IMR-90 (cell line): ENCODE measurements at regions not wholly inside any gene's neighbourhood (a gene's known extent, or its start where the extent isn't known, plus 50 kb on each side); places are given as distances from the start of the nearest gene placed in this dataset.

Experiments
- ATAC-seq: fragments of 200-7000 bp; cut with Tn5 transposase; 2 replicates; pipeline ENCODE4 v1.9.1; 2020; ENCODE audit warnings: low read depth, mild to moderate bottlenecking, moderate library complexity
- BruUV-seq: library from RNA; stranded (reverse); fragments of 400-500 nt; replicated peaks from 2 replicates; lab custom pipeline; 2021; lab: Mats Ljungman, UMichigan
- CTCF ChIA-PET: fragments of 300-600 bp; formaldehyde crosslinking; extraction: SDS; loops from one replicate; lab custom pipeline; 2021; ENCODE audit warnings: antibody characterized with exemption; lab: Yijun Ruan, JAX
- POLR2A ChIA-PET: fragments of 300-600 bp; sonication (Branson Sonifier 250); formaldehyde crosslinking; loops from one replicate; lab custom pipeline; 2022; ENCODE audit warnings: antibody characterized with exemption; ENCODE audit not compliant: unreplicated experiment; lab: Charles Lee
- DNase-seq: peaks from one replicate; pipeline ENCODE4 v3.0.0; 2013
- H2AFZ ChIP-seq: replicated peaks from 2 replicates; pipeline ENCODE3; 2013; ENCODE audit warnings: low read length, mild to moderate bottlenecking; ENCODE audit not compliant: poor library complexity
- H2AK5ac ChIP-seq: 2 replicates; pipeline ENCODE4 v1.6.1; 2013; ENCODE audit warnings: low read depth, low read length, inconsistent platforms
- H2AK9ac ChIP-seq: replicated peaks from 2 replicates; pipeline ENCODE3; 2013; ENCODE audit warnings: mild to moderate bottlenecking, low read depth, low read length, moderate library complexity; ENCODE audit not compliant: poor library complexity
- H2BK120ac ChIP-seq: 2 replicates; pipeline ENCODE4 v1.6.1; 2013; ENCODE audit warnings: low read depth, low read length, inconsistent platforms
- H2BK15ac ChIP-seq: 3 replicates; pipeline ENCODE4 v1.6.1; 2013; ENCODE audit warnings: low read depth, low read length, inconsistent platforms
- H2BK20ac ChIP-seq: 2 replicates; pipeline ENCODE4 v1.6.1; 2013; ENCODE audit warnings: low read depth, mild to moderate bottlenecking, inconsistent platforms, low read length, moderate library complexity
- H2BK5ac ChIP-seq: 2 replicates; pipeline ENCODE4 v1.6.1; 2013; ENCODE audit warnings: mild to moderate bottlenecking, low read depth, low read length, inconsistent platforms; ENCODE audit not compliant: poor library complexity, severe bottlenecking
- H3K14ac ChIP-seq: replicated peaks from 2 replicates; pipeline ENCODE4 v1.6.1; 2013; ENCODE audit warnings: low read depth, low read length, inconsistent platforms
- H3K18ac ChIP-seq: 2 replicates; pipeline ENCODE4 v1.6.1; 2013; ENCODE audit warnings: low read depth, low read length, control low read depth
- H3K23ac ChIP-seq: 2 replicates; pipeline ENCODE4 v1.6.1; 2013; ENCODE audit warnings: low read depth, low read length, inconsistent platforms
- H3K27ac ChIP-seq: 2 replicates; pipeline ENCODE4 v1.5.1; 2013; ENCODE audit warnings: mild to moderate bottlenecking, control low read depth, low read length; ENCODE audit not compliant: insufficient read depth
- H3K27me3 ChIP-seq: 2 replicates; pipeline ENCODE4 v1.6.1; 2013; ENCODE audit warnings: low read length; ENCODE audit not compliant: control insufficient read depth, insufficient read depth
- H3K36me3 ChIP-seq: 2 replicates; pipeline ENCODE4 v1.6.1; 2013; ENCODE audit warnings: low read length, mixed read lengths; ENCODE audit not compliant: control insufficient read depth, insufficient read depth
- H3K4ac ChIP-seq: 2 replicates; pipeline ENCODE4 v1.6.1; 2013; ENCODE audit warnings: low read depth, low read length, inconsistent platforms
- H3K4me1 ChIP-seq: 2 replicates; pipeline ENCODE4 v1.6.1; 2013; ENCODE audit warnings: low read length, mixed read lengths; ENCODE audit not compliant: control insufficient read depth, insufficient read depth
- H3K4me2 ChIP-seq: 2 replicates; pipeline ENCODE4 v1.6.1; 2013; ENCODE audit warnings: low read depth, mild to moderate bottlenecking, control low read depth, low read length, moderate library complexity
- H3K4me3 ChIP-seq: 2 replicates; pipeline ENCODE4 v1.5.1; 2013; ENCODE audit warnings: low read depth, mild to moderate bottlenecking, control low read depth, low read length, moderate library complexity; ENCODE audit not compliant: insufficient read depth
- H3K56ac ChIP-seq: 2 replicates; pipeline ENCODE4 v1.6.1; 2013; ENCODE audit warnings: low read length, inconsistent platforms; ENCODE audit not compliant: insufficient read depth; ENCODE audit errors: extremely low read depth
- H3K79me1 ChIP-seq, 2 experiments: 2 replicates each; pipeline ENCODE4 v1.6.1; 2013; ENCODE audit warnings: low read length in 2 of 2, inconsistent platforms in 1 of 2, low read depth in 1 of 2
- H3K9ac ChIP-seq: 2 replicates; pipeline ENCODE4 v1.6.1; 2013; ENCODE audit warnings: low read depth, low read length, control low read depth
- H3K9me1 ChIP-seq: 2 replicates; pipeline ENCODE4 v1.6.1; 2013; ENCODE audit warnings: low read length, inconsistent platforms; ENCODE audit not compliant: insufficient read depth
- H3K9me3 ChIP-seq: 2 replicates; pipeline ENCODE4 v1.6.1; 2013; ENCODE audit warnings: low read length; ENCODE audit not compliant: control insufficient read depth, insufficient read depth
- H4K20me1 ChIP-seq: 2 replicates; pipeline ENCODE4 v1.6.1; 2013; ENCODE audit warnings: low read length, inconsistent platforms; ENCODE audit not compliant: insufficient read depth
- H4K5ac ChIP-seq: 2 replicates; pipeline ENCODE4 v1.6.1; 2013; ENCODE audit warnings: mild to moderate bottlenecking, low read depth, low read length, control low read depth
- H4K8ac ChIP-seq, 2 experiments: 2 replicates each; pipeline ENCODE4 v1.6.1; 2013; ENCODE audit warnings: low read depth in 2 of 2, low read length in 2 of 2, control low read depth in 1 of 2, inconsistent platforms in 1 of 2
- H4K91ac ChIP-seq: 2 replicates; pipeline ENCODE4 v1.6.1; 2013; ENCODE audit warnings: low read depth, low read length, inconsistent platforms; ENCODE audit not compliant: insufficient read depth
- BHLHE40 ChIP-seq: fragments of 150-350 bp; IDR thresholded peaks from 2 replicates; pipeline ENCODE4 v1.6.1; 2016; ENCODE audit warnings: mild to moderate bottlenecking, low read depth, low read length
- CEBPB ChIP-seq: IDR thresholded peaks from 2 replicates; pipeline ENCODE4 v1.6.1; 2012; ENCODE audit warnings: low read depth, low read length, improper control_type of control experiment
- CHD1 ChIP-seq: IDR thresholded peaks from 2 replicates; pipeline ENCODE4 v1.6.1; 2012; ENCODE audit warnings: low read depth, low read length, improper control_type of control experiment
- FOS ChIP-seq: fragments of 150-350 bp; IDR thresholded peaks from 2 replicates; pipeline ENCODE4 v1.6.1; 2016; ENCODE audit warnings: low read depth, low read length
- MAFK ChIP-seq: IDR thresholded peaks from 2 replicates; pipeline ENCODE4 v1.6.1; 2012; ENCODE audit warnings: low read depth, low read length, improper control_type of control experiment
- MAZ ChIP-seq: IDR thresholded peaks from 2 replicates; pipeline ENCODE4 v1.6.1; 2012; ENCODE audit warnings: low read depth, mild to moderate bottlenecking, low read length, improper control_type of control experiment, moderate library complexity, borderline replicate concordance
- NFE2L2 ChIP-seq: fragments of 150-350 bp; IDR thresholded peaks from 2 replicates; pipeline ENCODE4 v1.6.1; 2016; ENCODE audit warnings: low read depth, mild to moderate bottlenecking, low read length
- RFX5 ChIP-seq: IDR thresholded peaks from 2 replicates; pipeline ENCODE4 v1.8.0; 2012; ENCODE audit warnings: low read depth, mild to moderate bottlenecking, low read length, moderate library complexity
- SMC3 ChIP-seq: fragments of 150-350 bp; IDR thresholded peaks from 2 replicates; pipeline ENCODE4 v1.6.1; 2016; ENCODE audit warnings: low read depth, mild to moderate bottlenecking, antibody characterized with exemption, low read length, moderate library complexity
- USF2 ChIP-seq: fragments of 150-350 bp; IDR thresholded peaks from 2 replicates; pipeline ENCODE4 v1.6.1; 2017; ENCODE audit warnings: mild to moderate bottlenecking, antibody characterized with exemption, low read length, low read depth
- WGBS, 2 experiments: methylation state at CpG; one replicate each; pipeline versions ENCODE4 v1.1.5 to v1.1.7; 2013; ENCODE audit warnings: missing lambda C conversion rate in 2 of 2; ENCODE audit not compliant: insufficient read length in 1 of 2; ENCODE audit errors: extremely low coverage in 2 of 2; 5-methylcytosine and 5-hydroxymethylcytosine counted together
- dilution Hi-C: fragments of 300-500 bp; cut with HindIII; formaldehyde crosslinking; loops from one replicate; pipeline ENCODE4 v1.14.3; 2018; ENCODE audit warnings: low sequenced_read_pairs; ENCODE audit not compliant: unreplicated experiment
- in situ Hi-C: fragments of 300-500 bp; cut with MboI; formaldehyde crosslinking; loops from 3 replicates; pipeline ENCODE4 v1.14.3; 2019; ENCODE audit warnings: low sequenced_read_pairs, inconsistent platforms, mixed read lengths
- intact Hi-C: fragments of 100-400 bp; cut with micrococcal nuclease; formaldehyde crosslinking; loops from 2 replicates; pipeline ENCODE4 v1.10.0; 2022
- TF ChIP-seq, protein P1 (sequence below): fragments of 150-350 bp; IDR thresholded peaks from 2 replicates; pipeline ENCODE4 v1.6.1; 2016; ENCODE audit warnings: low read depth, mild to moderate bottlenecking, low read length, moderate library complexity, borderline replicate concordance

GRCh38 chr1:5619469-5619868, 372.8 kb downstream of the NPHP4 start:
- no peak overlapping the region for H3K4me3 ChIP-seq
- in situ Hi-C loops = no loop called here
- no peak overlapping the region for H3K18ac ChIP-seq
- no peak overlapping the region for H3K9ac ChIP-seq
- H3K27ac ChIP-seq = no peak overlapping the region
- H3K27me3 ChIP-seq = no peaks in the 10 kb centered on the region
- no peak overlapping the region for H3K56ac ChIP-seq
- POLR2A ChIA-PET = no interaction called here
- peaks cover 42% of the 10 kb centered on the region for H3K9me3 ChIP-seq
- H2AFZ ChIP-seq = no peak overlapping the region
- H2BK5ac ChIP-seq = no peak overlapping the region
- no peak overlapping the region for H2BK120ac ChIP-seq
- no peak overlapping the region for H4K5ac ChIP-seq
- intact Hi-C loops = no loop called here
- H3K4ac ChIP-seq = no peak overlapping the region
- H3K79me1 ChIP-seq = no peaks in the 10 kb centered on the region
- H3K23ac ChIP-seq = no peak overlapping the region
- no peak overlapping the region for H2BK15ac ChIP-seq
- no peaks in the 10 kb centered on the region for H4K20me1 ChIP-seq
- no peaks in the 10 kb centered on the region for H3K36me3 ChIP-seq
- no peak overlapping the region for H4K91ac ChIP-seq
- no peak overlapping the region for H3K14ac ChIP-seq
- no peak overlapping the region for H2AK9ac ChIP-seq
- no peaks in the 10 kb centered on the region for H3K9me1 ChIP-seq
- no peak overlapping the region for H2BK20ac ChIP-seq
- no peak for DNase-seq
- H4K8ac ChIP-seq = no peak overlapping the region
- no TSS peak for BruUV-seq
- TF ChIP-seq MAFK (no peak), MAZ (no peak), USF2 (no peak), CEBPB (no peak), NFE2L2 (no peak), CHD1 (no peak), FOS (no peak), SMC3 (no peak), BHLHE40 (no peak), RFX5 (no peak)
- TF ChIP-seq, protein P1, sequence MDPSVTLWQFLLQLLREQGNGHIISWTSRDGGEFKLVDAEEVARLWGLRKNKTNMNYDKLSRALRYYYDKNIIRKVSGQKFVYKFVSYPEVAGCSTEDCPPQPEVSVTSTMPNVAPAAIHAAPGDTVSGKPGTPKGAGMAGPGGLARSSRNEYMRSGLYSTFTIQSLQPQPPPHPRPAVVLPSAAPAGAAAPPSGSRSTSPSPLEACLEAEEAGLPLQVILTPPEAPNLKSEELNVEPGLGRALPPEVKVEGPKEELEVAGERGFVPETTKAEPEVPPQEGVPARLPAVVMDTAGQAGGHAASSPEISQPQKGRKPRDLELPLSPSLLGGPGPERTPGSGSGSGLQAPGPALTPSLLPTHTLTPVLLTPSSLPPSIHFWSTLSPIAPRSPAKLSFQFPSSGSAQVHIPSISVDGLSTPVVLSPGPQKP = no peak
- ATAC-seq = no peak
- H3K4me1 ChIP-seq = no peaks in the 10 kb centered on the region
- dilution Hi-C loops = no loop called here
- H3K4me2 ChIP-seq = no peak overlapping the region
- no peak overlapping the region for H2AK5ac ChIP-seq
- CTCF ChIA-PET = no interaction called here
- no CpG with 5 or more reads among the region's 1 CpG for WGBS, 2 experiments
